ENCODE measurements at regions not wholly inside any gene's neighbourhood (a gene's known extent, or its start where the extent isn't known, plus 50 kb on each side); places are given as distances from the start of the nearest gene placed in this dataset.

DNA sequence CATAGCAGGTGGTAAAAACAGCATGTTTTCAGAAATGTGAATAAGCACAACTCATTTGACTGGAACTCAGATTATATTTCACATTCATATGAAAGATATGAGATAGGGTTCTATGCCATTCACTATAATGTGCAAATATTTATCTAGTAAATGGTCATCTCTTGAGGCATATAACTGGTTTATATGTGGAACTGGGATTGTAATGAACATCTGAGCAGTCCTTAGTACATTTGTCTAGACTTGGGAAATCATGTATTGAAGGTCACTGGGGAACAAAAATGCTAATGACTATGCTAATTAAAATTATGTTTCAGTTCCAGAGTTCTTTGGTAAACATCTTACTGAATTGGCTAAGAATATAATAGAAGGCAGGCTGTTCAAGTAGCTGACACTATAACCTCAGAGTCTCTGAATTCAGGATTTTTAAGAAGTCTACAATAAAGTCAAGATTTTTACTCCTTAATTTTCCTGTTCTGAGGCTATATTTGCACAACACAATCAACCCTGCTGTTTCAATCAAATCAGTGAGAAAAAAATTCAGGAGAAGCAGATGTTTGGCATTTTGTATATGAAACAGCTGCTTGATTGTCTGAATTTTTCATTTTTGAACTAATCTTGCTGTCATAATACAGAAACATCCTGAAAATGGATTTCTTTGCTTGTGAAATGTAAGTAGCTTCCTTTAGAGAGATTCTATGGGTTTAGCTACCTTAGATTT lies 244.8 kb upstream of the RGS18 start:
- Histone ChIP-seq H3K9ac (ENCODE audit: low read depth in 2 of 2, low read length in 2 of 2) (no peak overlapping the region), H3K4me3 (no peak overlapping the region), H3K9me3 (no peaks in the 10 kb centered on the region), H3K27me3 (no peaks in the 10 kb centered on the region), H3K4me1 (no peaks in the 10 kb centered on the region), H3K27ac (no peak overlapping the region), H3K36me3 (no peaks in the 10 kb centered on the region)
- DNase-seq: no peak
- intact Hi-C loops (cut with DNase I): no loop called here
- TF ChIP-seq, protein P1, sequence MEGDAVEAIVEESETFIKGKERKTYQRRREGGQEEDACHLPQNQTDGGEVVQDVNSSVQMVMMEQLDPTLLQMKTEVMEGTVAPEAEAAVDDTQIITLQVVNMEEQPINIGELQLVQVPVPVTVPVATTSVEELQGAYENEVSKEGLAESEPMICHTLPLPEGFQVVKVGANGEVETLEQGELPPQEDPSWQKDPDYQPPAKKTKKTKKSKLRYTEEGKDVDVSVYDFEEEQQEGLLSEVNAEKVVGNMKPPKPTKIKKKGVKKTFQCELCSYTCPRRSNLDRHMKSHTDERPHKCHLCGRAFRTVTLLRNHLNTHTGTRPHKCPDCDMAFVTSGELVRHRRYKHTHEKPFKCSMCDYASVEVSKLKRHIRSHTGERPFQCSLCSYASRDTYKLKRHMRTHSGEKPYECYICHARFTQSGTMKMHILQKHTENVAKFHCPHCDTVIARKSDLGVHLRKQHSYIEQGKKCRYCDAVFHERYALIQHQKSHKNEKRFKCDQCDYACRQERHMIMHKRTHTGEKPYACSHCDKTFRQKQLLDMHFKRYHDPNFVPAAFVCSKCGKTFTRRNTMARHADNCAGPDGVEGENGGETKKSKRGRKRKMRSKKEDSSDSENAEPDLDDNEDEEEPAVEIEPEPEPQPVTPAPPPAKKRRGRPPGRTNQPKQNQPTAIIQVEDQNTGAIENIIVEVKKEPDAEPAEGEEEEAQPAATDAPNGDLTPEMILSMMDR (IDR thresholded peaks at IDR 0.05): no peak

DNA sequence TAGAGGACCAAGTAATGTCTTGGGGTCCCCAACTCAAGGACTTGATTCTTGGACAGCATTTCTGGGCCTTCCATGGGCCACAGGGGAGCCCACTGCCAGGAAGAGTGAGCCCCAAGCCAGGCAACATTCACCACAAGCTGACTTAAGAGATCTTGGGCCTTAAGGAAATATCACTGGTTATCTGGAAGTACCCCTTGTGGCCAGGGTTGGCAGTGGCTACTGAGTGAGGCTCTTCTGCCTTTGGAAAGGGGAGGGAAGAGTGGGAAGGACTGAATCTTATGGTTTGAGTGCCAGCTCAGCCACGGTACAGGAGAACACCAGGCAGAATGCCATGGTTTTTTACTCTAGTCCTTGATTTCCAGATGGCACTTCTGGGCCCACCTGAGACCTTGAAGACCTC lies 228.9 kb upstream of the RGS18 start:
- intact Hi-C loops (cut with DNase I): no loop called here
- no peak for DNase-seq
- TF ChIP-seq, protein P1 (IDR thresholded peaks at IDR 0.05): no peak
- Histone ChIP-seq H3K27me3 (no peaks in the 10 kb centered on the region), H3K9ac (ENCODE audit: low read depth in 2 of 2, low read length in 2 of 2) (no peak overlapping the region), H3K4me1 (no peaks in the 10 kb centered on the region), H3K4me3 (no peak overlapping the region), H3K9me3 (no peaks in the 10 kb centered on the region), H3K36me3 (no peaks in the 10 kb centered on the region), H3K27ac (no peak overlapping the region)

DNA sequence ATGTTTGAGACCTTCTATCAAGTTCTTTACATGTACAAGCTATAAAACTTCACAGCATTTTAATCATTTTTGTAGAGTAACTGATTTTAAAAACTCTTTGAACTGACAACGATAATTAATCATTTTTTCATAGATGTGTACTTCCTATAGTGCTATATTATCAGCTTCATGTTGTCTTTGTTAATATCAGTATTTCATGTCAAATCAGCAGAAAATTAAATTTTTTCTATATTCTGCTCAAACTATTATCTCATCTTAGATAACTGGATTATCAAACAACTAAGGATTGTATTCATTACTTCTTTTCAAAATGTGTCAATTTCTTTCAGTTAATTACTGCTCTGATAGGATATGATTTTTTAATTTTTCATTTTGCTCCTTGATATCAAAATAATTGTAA lies 214.6 kb upstream of the RGS18 start:
- TF ChIP-seq, protein P1 (IDR thresholded peaks at IDR 0.05): no peak
- Histone ChIP-seq H3K9ac (ENCODE audit: low read depth in 2 of 2, low read length in 2 of 2) (no peak overlapping the region), H3K27me3 (no peaks in the 10 kb centered on the region), H3K27ac (no peak overlapping the region), H3K9me3 (no peaks in the 10 kb centered on the region), H3K36me3 (no peaks in the 10 kb centered on the region), H3K4me1 (no peaks in the 10 kb centered on the region), H3K4me3 (no peak overlapping the region)
- intact Hi-C loops (cut with DNase I): no loop called here
- DNase-seq: no peak

DNA sequence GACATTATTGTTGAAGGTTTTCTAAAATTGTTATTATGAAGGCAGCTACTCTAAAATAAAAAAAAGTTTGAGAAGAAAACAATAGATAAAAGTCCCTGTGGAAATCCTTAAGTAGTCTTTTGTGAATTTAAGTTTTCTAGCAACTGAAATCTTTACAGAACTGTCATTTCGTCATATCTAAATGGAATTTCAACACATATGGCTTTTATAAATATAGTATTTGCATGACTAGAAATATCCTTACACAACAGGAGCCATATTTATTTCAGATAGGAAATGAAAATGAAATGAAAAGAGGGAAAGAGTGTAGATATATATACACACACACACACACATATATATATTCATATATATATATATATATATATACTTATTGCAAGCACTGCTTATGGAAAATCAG lies 204.7 kb upstream of the RGS18 start:
- TF ChIP-seq, protein P1 (IDR thresholded peaks at IDR 0.05): no peak
- intact Hi-C loops (cut with DNase I): no loop called here
- Histone ChIP-seq H3K4me1 (no peaks in the 10 kb centered on the region), H3K27ac (no peak overlapping the region), H3K9ac (ENCODE audit: low read depth in 2 of 2, low read length in 2 of 2) (no peak overlapping the region), H3K27me3 (no peaks in the 10 kb centered on the region), H3K36me3 (no peaks in the 10 kb centered on the region), H3K4me3 (no peak overlapping the region), H3K9me3 (no peaks in the 10 kb centered on the region)
- no peak for DNase-seq

DNA sequence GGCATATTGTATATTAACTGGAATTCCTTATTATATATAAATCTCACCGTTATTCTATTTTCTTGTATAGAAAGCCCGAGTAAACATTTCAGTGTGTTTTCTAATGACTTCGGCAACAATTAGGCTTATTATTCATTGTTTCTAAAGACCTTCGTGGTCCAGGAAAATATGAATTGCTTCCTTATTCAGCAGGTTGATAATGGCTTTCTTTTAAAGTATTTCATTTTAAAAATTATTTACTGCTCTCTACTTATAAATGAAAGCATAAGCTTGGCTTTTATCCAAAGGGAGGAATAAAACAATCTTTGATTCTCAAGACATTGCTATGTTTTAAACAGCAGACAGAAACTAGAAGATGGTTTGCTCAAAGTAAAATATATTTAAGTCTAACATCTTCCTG lies 198.4 kb upstream of the RGS18 start:
- Histone ChIP-seq H3K36me3 (no peaks in the 10 kb centered on the region), H3K9ac (ENCODE audit: low read depth in 2 of 2, low read length in 2 of 2) (no peak overlapping the region), H3K4me1 (no peaks in the 10 kb centered on the region), H3K9me3 (no peaks in the 10 kb centered on the region), H3K27ac (no peak overlapping the region), H3K4me3 (no peak overlapping the region), H3K27me3 (no peaks in the 10 kb centered on the region)
- TF ChIP-seq, protein P1 (IDR thresholded peaks at IDR 0.05): no peak
- no peak for DNase-seq
- intact Hi-C loops (cut with DNase I): no loop called here

All from colonic mucosa (tissue), 4 donors.